ENCODE measurements at regions not wholly inside any gene's neighbourhood (a gene's known extent, or its start where the extent isn't known, plus 50 kb on each side); places are given as distances from the start of the nearest gene placed in this dataset.

- no peaks in the 10 kb centered on the region for H3K27me3 Mint-ChIP-seq
- H3K27ac Mint-ChIP-seq, result no peak overlapping the region
- H3K4me1 Mint-ChIP-seq, result no peaks in the 10 kb centered on the region
- no peak overlapping the region for H3K4me3 Mint-ChIP-seq
- DNase-seq (no peak), ATAC-seq (ENCODE audit: low read depth) (no peak)
- POLR2A ChIA-PET, result no interaction called here
- intact Hi-C loops (cut with micrococcal nuclease), result no loop called here
- H3K9me3 Mint-ChIP-seq, result no peaks in the 10 kb centered on the region
- H3K36me3 Mint-ChIP-seq (ENCODE audit: low read depth), result no peaks in the 10 kb centered on the region
- CTCF ChIA-PET, result no interaction called here
- no peak for TF ChIP-seq CTCF (IDR thresholded peaks at IDR 0.05)
Measured at GRCh38 chr11:112842151-112842550, 119.1 kb upstream of the NCAM1 start.

- Mint-ChIP-seq H3K9me3 (no peaks in the 10 kb centered on the region), H3K27ac (no peak overlapping the region), H3K4me1 (no peaks in the 10 kb centered on the region), H3K27me3 (no peaks in the 10 kb centered on the region), H3K36me3 (ENCODE audit: low read depth) (no peaks in the 10 kb centered on the region), H3K4me3 (no peak overlapping the region)
- ChIA-PET POLR2A (no interaction called here), CTCF (no interaction called here)
- intact Hi-C loops (cut with micrococcal nuclease), result no loop called here
- DNase-seq (no peak), ATAC-seq (ENCODE audit: low read depth) (no peak)
- no peak for TF ChIP-seq CTCF (IDR thresholded peaks at IDR 0.05)
Measured at GRCh38 chr11:112844517-112844916, 116.7 kb upstream of the NCAM1 start.

- no peaks in the 10 kb centered on the region for H3K4me1 Mint-ChIP-seq
- intact Hi-C loops (cut with micrococcal nuclease), result no loop called here
- ATAC-seq (ENCODE audit: low read depth) (no peak), DNase-seq (no peak)
- ChIA-PET POLR2A (no interaction called here), CTCF (no interaction called here)
- no peak for TF ChIP-seq CTCF (IDR thresholded peaks at IDR 0.05)
- no peak overlapping the region for H3K27ac Mint-ChIP-seq
- H3K4me3 Mint-ChIP-seq, result no peak overlapping the region
- no peaks in the 10 kb centered on the region for H3K9me3 Mint-ChIP-seq
- H3K27me3 Mint-ChIP-seq, result peaks cover 2% of the 10 kb centered on the region
- H3K36me3 Mint-ChIP-seq (ENCODE audit: low read depth), result no peaks in the 10 kb centered on the region
Measured at GRCh38 chr11:112847568-112847967, 113.7 kb upstream of the NCAM1 start.

- POLR2A ChIA-PET, result no interaction called here
- Mint-ChIP-seq H3K36me3 (ENCODE audit: low read depth) (no peaks in the 10 kb centered on the region), H3K9me3 (no peaks in the 10 kb centered on the region), H3K27me3 (peaks cover 2% of the 10 kb centered on the region), H3K27ac (no peak overlapping the region), H3K4me3 (no peak overlapping the region), H3K4me1 (no peaks in the 10 kb centered on the region)
- no peak for DNase-seq
- intact Hi-C loops (cut with micrococcal nuclease), result no loop called here
- ATAC-seq (ENCODE audit: low read depth), result no peak
- CTCF ChIA-PET, result no interaction called here
- no peak for TF ChIP-seq CTCF (IDR thresholded peaks at IDR 0.05)
Measured at GRCh38 chr11:112852143-112852866, 108.9 kb upstream of the NCAM1 start.

- no peak overlapping the region for H3K4me3 Mint-ChIP-seq
- DNase-seq (no peak), ATAC-seq (ENCODE audit: low read depth) (no peak)
- H3K27me3 Mint-ChIP-seq, result peaks cover 2% of the 10 kb centered on the region
- CTCF ChIA-PET, result no interaction called here
- no peaks in the 10 kb centered on the region for H3K36me3 Mint-ChIP-seq (ENCODE audit: low read depth)
- POLR2A ChIA-PET, result no interaction called here
- H3K9me3 Mint-ChIP-seq, result peaks cover 8% of the 10 kb centered on the region
- no peak for TF ChIP-seq CTCF (IDR thresholded peaks at IDR 0.05)
- H3K4me1 Mint-ChIP-seq, result no peaks in the 10 kb centered on the region
- H3K27ac Mint-ChIP-seq, result no peak overlapping the region
- intact Hi-C loops (cut with micrococcal nuclease), result no loop called here
Measured at GRCh38 chr11:112856133-112856532, 105.1 kb upstream of the NCAM1 start.

Data from activated B cell treated with CpG ODN at 0.5 μM for 24 hours (primary cell).